C1 segment of cervical spinal cord (tissue), 14 donors: ENCODE measurements at regions not wholly inside any gene's neighbourhood (a gene's known extent, or its start where the extent isn't known, plus 50 kb on each side); places are given as distances from the start of the nearest gene placed in this dataset.

ENCODE experiments used
- DNase-seq, 14 donors: peaks; one replicate each; lab custom pipeline; 2025; lab: John Stamatoyannopoulos, UW

- DNase-seq = no peak
Measured at GRCh38 chr17:5694551-5694950, 110.2 kb upstream of the NLRP1 start.

GRCh38 chr17:5695480-5695879 lies 111.2 kb upstream of the NLRP1 start:
- no peak for DNase-seq

DNA sequence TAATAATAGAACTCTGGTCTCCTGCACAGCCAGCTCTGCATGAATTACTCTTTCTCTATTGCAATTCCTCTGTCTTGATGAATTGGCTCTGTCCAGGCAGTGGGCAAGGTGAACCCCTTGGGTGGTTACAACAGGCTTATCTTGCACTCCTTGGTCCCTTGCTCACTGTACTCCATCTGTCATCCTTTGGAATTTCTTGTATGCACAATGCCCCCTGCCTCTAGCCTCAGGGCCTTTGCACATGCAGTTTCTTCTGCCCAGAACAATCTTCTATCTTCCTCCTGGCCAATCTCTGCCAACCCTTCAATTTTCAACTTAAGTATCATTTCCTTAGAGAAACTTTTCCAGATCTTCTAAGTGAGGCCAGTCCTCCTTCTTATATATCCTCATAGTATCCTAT lies 114.7 kb upstream of the NLRP1 start:
- no peak for DNase-seq

DNA sequence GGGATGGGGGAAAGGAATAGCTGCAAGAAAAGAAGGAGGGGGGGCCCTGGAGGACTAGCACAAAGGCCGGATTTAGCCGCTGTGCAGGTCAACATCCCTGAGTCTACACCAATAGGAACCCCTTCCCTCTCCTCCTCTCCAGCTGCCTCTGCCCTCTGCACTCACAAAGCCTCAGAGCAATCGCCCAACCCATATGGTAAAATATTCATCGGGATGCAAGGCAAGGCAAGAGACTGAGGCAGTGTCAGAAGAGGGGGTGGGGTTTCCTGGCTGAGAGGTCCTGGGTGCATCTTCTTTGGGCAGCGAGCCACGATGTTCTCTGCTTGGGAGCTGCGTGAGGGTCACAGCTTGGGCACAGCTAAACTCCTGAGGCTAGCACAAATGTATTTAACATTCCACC lies 115.5 kb upstream of the NLRP1 start:
- no peak for DNase-seq

DNA sequence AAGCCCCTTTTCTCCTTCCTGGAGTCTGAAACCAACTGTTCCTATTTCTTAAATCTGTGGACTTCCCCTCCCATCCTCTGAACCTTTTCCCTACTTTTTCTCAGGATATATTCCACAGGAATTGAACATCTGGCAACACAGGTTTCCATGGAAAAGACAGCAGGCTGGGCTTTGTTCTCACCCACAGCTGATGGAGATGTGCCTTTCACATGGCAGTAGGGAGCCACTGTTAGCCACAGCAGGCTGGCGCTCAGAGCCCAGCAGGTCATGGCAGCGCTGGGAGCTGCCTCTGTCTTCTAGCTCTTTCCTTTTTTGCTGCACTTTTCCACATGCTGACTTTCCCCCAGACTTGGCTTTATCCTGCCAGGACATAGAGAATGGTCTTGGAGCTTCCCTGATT lies 116.4 kb upstream of the NLRP1 start:
- DNase-seq = no peak

DNA sequence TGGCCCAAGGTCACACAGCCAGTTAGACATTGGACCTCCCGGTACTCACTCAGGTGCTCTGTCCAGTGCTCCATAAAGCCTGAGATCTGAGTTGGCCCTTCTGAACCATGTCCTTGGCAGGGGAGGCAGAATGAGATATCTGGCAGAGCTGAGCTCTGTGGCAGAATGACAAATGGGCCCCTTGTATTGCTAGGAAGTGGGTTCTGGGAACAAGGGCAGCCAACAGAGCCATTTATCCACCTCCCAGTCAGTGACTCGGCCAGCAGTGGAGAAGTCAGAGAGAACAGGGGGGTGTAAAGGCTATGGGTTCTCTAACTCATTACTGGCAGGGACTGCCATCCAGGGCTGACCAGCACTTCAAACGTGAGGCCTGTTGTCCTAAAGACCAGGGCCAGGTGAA lies 117.1 kb upstream of the NLRP1 start:
- DNase-seq = no peak

GRCh38 chr17:5702951-5703510 lies 118.7 kb upstream of the NLRP1 start:
- DNase-seq = no peak

DNA sequence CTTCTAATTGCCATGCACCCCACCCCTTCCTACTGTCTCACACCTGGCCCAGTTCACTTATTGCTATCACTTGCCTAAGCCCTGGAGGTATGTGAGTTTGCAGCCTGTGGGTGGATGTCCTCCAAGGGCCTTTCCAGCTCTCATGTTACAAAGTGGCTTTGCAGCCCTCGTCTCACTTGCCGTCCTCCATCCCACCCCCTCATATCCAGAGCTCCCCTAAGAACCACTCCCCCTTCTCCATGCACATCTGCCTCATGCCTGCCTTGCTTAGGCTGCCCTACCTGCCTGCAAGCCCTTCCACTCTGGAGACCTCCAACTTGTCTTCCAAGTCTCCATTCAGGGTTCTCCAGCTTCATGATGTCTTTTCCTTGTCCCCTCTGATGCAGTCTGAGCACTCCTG lies 119.4 kb upstream of the NLRP1 start:
- DNase-seq = no peak

- DNase-seq = no peak
Measured at GRCh38 chr17:5705081-5705875, 121.0 kb upstream of the NLRP1 start.

DNA sequence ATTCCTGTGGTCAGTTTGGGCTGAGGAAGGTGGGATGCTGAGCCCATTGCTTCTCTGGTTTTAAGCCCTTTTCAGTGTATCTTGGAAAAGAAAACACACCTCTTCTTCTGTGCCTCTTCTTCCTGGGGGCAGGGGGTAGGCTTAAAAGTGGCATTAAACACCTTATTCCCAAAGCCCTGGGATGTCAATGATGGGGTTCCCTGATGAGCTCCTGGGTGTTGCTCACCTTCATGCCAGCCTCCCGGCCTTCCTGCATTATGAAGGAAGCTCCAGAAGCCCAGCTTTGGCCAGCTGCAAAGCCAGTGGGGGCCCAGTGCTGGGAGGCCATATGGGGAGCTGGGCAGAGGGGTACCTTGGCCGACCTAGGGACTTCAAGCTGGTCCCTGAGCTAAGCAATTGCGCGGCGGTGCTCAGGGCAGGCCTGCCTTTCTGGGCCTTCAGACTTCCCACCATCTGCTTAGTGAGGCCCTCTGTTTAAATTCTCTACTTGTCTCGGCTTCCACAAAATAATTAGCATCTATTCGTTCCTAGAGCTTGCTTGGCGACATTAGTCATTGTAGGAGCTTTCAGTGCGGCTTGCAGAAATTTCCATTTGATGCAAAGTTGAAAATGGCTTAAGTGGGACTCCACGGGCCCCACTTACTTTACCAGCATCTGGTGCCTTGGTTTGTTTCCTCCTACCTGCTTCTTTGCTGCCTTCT lies 121.7 kb upstream of the NLRP1 start:
- DNase-seq = no peak

GRCh38 chr17:5706577-5707210 lies 122.4 kb upstream of the NLRP1 start:
- peak in 11 of 14 donors; percentile 4 to 62 (median 34) for DNase-seq

- no peak for DNase-seq
Measured at GRCh38 chr17:5707482-5707881, 123.2 kb upstream of the NLRP1 start.

DNA sequence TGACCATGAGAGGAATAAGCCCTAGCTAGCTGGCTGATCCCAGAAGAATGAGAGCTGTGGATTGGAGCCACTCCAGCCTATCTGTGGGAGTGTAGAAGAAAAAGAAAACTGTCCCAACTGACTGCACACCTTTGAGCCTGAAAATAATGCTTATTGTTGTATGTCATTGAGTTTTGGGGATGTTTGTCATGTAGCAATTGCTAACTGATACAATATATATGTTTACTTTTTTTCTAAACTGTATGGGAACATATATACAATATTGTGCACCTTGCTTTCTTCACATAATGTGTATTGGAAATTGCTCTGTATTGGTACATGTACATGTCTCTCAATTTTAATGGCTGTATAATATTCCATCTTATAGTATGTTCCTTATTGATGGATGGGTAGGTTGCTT lies 124.0 kb upstream of the NLRP1 start:
- no peak for DNase-seq

DNA sequence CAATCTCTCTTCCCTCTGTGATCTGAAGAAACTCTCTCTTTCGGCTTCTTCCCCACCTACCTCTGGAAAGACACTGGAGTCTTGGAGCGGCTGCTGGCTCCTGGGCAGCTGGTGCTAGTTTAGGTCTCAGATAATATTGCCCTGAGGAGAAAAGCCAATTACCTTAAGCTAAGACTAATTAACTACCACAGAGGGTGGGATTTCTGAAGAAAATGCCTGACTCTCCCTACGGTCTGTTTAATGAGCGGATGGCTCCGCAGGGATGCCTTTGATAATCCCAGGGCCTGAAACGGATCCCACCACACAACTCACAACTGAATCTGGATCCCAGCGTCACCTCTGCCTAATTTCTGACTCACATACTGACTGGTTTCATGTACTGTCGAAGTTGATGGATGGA lies 127.0 kb upstream of the NLRP1 start:
- no peak for DNase-seq

- DNase-seq = no peak
Measured at GRCh38 chr17:5714993-5715392, 130.7 kb upstream of the NLRP1 start.

- DNase-seq = no peak
Measured at GRCh38 chr17:5715478-5715877, 131.2 kb upstream of the NLRP1 start.

- no peak for DNase-seq
Measured at GRCh38 chr17:5718726-5719125, 134.4 kb upstream of the NLRP1 start.

GRCh38 chr17:5719976-5720375 lies 135.7 kb upstream of the NLRP1 start:
- DNase-seq = no peak

DNA sequence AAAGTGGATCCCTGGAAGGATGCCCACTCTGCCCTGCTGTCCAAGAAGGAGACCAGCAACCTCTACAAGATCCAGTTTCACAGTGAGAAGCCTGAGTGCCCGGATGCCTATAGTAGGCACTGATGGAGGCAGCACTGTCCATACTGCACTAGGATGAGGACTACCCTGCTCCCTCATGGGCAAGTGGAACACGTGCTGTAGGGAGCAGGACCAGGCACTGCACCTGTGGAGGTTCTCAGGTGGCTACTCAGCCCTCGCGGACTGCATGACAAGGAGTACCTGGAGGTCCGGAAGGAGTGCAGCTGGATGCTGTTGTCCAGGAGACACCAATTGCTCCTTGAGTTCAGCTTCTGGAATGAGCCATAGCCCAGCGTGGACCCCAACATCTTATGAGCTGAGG lies 146.1 kb upstream of the NLRP1 start:
- DNase-seq = no peak

GRCh38 chr17:5740937-5741336 lies 156.6 kb upstream of the NLRP1 start:
- no peak for DNase-seq

DNA sequence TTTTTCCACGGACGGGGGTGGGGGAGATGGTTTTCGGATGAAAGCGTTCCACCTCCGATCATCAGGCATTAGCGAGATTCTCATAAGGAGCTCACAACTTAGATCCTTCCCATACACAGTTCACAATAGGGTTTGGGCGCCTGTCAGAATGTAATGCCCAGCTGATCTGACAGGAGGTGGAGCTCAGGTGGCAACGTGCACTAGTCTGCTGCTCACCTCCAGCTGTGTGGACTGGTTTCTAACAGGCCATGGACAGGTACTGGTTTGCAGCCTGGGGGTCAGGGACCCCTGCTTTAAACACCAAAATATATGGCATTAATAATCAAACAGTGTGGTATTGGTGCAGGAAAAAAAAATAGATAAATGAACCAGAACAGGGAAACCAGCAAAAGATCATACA lies 157.5 kb upstream of the NLRP1 start:
- no peak for DNase-seq

- DNase-seq = no peak
Measured at GRCh38 chr17:5745111-5745813, 161.0 kb upstream of the NLRP1 start.
